Left hindlimb (tissue), 1 donor: ENCODE measurements at regions not wholly inside any gene's neighbourhood (a gene's known extent, or its start where the extent isn't known, plus 50 kb on each side); places are given as distances from the start of the nearest gene placed in this dataset.

ENCODE experiments used
- DNase-seq: peaks from one replicate; pipeline ENCODE4 v3.0.0-alpha.2; 2018

DNA sequence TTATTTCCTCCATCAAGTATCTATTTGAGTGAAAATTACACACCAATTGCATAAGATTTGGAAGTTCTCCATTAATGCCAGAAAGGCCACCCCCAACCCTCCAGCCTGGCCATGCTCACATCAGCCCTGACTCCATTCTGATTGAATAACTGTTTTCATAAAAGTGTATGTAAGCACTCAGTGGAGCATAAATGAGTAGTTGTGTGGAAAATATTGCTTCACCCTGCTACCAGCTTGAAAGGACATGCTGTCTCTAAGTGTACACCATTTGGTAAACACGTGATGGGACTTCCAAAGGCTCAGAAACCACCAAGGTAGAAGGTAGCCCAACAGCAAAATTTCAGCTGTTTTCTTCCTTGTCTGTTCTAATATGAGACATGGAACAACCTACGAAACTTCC lies 393.8 kb downstream of the ZNF385D start:
- no peak for DNase-seq

DNA sequence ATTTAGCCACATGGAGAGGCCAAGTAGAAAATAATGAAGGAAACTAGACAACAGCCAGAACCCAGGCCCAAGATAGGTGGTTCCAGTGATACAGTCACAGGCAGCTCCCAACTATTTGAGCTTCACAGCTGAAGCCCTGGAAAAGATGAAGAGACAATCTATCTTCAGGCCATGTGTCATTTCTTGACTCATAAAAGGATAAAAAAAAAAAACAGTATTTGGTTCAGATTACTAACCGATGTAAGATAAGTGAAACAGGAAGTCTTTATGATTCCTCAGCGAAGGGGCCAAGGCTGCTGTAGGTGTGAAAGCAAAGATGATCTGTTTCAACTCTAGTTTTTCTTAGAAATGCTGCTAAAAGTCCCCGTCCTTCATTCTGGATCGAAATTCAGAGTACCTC lies 394.6 kb downstream of the ZNF385D start:
- DNase-seq, result no peak

- DNase-seq, result no peak
These were observed 405.5 kb downstream of the ZNF385D start for GRCh38 chr3:21345382-21345976.

DNA sequence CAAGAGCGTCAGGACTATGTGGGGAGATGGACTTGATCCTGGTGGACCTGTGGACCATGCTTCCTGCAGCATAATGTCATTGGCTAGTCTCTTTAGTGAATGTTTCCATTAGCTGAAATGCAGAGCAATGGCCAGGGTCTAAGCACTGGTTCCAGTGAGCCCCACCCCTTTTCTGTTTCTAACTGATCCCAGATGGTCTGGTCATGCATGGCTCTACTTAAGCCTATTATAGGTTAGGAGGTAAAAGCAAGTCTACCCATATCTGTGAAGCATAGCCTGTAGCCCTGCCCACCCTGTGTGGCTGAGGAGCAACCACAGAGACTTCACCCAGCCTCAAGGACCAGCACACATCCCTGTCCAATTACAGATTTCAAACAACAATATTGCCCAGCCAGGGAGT lies 419.2 kb downstream of the ZNF385D start:
- peak; percentile 33 for DNase-seq

DNA sequence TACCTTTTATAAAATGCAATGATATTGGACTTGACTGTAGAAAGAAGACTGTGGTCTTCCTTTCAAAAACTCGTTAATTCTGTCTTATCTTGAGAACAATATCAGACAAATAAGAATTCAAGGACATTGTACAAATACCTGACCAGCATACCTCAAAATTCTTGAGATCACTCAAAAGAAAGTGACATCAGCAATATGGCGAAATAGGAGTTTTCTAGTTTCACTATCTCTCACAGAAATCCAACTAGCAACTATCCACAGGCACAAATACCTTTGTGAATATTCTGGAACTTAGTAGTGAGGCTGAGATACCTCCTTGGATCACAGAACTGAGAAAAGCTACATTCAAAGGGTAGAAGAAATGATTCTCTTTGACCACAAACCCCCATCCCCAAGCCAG lies 419.7 kb downstream of the ZNF385D start:
- no peak for DNase-seq

GRCh38 chr3:21330293-21330692 lies 420.7 kb downstream of the ZNF385D start:
- no peak for DNase-seq

DNA sequence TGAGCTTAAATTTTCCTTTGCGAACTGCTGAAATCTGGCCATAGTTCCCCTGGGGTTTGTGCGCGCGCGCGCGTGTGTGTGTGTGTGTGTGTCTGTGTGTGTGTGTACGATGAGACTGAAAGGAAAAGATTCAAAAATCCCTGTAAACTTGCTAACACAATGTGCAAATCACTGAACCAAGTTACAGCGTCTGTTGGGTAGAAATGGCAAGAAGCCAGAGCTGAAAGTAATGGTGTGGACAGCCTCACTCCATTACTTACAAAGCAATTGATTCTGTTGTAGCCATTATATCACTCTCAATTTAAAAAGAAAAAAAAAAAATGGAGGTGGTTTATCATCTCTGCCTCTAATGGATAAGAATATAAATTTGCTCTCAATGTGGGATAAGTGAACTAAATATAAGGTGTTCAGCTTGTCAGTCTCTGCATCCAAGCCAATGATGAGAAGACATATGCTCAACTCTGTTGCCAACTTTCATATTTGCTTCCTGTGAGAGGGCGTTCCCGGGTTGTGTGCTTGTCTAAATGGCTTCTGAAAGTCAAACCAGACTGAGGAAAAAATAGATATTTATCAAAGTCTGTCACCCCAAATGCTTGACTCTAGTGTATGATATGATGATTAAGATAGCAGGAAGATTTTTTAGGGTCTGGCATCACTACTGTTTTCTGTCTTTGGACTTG lies 422.2 kb downstream of the ZNF385D start:
- peak; percentile 29 for DNase-seq

GRCh38 chr3:21326704-21327475 lies 424.1 kb downstream of the ZNF385D start:
- DNase-seq, result no peak

DNA sequence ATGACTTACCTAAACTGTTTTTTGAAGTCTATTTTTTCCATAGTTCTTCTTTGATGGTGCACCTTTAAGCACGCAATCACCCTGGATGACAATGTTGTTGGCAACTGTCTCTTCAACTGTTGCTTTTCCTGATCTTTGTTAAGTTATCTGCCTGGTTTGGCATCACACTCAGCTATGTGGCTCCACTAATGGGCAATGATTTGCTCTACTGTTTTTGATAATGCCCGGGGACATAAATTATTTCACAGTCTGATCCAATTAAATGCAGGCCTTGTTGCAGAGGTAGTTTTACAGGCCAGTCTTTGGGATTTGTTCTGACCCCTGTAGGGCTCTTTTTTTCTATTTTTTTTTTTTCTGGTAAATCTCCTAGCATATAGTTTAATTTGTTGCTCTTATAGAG lies 436.3 kb downstream of the ZNF385D start:
- no peak for DNase-seq

DNA sequence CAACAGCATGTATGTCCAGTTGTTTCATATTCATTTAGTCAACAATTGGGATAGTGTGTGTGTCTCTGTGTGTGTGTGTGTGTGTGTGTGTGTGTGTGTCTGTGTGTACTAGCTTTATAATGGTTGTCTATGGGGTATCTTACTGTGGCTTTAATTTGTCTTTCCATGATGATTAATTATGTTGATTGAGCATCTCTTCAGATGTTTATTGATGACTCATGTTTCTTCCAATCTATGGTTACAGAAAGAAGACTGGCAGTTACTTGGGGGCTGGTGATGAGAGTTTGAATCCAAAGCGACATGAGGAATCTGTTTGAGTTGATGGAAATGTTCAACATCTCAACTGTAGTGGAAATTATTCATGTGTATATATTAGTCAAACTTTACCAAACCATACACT lies 440.1 kb downstream of the ZNF385D start:
- DNase-seq, result no peak

GRCh38 chr3:21310161-21310560 lies 440.8 kb downstream of the ZNF385D start:
- DNase-seq, result no peak

DNA sequence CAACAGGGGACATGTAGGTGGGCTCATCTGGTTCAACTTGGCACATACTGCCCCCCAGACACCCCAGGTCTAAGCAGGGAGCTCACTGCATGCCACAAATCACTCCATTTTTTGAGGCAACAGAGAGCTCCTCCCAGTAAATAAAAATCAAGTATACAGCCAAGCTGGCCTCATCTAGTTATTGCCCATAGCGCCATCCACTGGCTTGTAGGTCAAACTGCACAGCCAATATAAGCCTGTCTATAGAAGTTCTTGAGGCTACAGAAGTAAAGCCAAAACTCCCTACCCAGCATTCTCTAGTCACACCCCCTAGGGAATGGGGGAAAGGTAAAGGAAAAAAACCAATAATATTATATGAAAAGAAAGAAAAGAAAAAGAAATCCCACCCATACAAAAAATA lies 453.7 kb downstream of the ZNF385D start:
- DNase-seq, result no peak

- DNase-seq, result no peak
These were observed 456.2 kb downstream of the ZNF385D start for GRCh38 chr3:21294768-21295167.

- no peak for DNase-seq
These were observed 458.0 kb downstream of the ZNF385D start for GRCh38 chr3:21292971-21293370.

GRCh38 chr3:21290557-21290956 lies 460.5 kb downstream of the ZNF385D start:
- no peak for DNase-seq

DNA sequence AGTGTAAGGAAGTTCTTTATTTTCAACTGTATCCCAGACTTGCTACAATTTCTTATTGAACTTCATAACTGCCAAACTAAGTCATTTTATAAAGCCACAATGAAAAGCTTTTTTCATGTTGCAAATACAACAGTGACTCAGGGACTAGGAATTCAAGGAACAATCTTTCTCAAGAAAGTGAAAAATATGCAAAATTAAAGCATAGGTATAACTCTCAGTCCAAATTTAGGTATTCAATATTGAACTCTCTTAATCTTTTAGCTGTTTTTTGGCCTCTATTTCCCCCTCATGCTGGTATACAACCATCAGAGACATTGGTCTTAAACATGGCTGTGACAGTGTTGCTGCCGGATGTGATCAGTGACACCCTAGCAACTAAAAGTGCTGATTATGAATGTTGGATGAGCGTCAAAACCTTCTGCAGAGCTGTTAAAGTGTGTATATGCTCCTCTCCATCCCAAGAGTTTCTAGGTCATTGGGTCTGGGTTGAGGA lies 476.9 kb downstream of the ZNF385D start:
- DNase-seq, result no peak

- DNase-seq, result peak; percentile 84
These were observed 477.6 kb downstream of the ZNF385D start for GRCh38 chr3:21273259-21274025.

DNA sequence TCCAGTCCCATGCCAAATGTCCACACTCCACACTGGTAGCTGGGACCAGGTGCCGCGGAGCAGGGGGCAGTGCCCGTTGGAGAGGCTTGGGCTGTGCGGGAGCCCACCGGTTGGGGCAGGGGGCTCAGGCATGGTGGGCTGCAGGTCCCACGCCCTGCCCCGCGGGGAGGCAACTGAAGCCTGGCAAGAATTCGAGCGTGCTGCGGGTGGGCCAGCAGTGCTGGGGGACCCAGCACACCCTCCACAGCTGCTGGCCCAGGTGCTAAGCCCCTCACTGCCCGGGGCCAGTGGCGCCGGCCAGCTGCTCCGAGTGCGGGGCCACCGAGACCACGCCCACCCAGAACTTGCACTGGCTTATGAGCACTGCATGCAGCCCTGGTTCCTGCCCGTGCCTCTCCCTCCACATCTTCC lies 479.4 kb downstream of the ZNF385D start:
- DNase-seq, result no peak

- no peak for DNase-seq
These were observed 481.1 kb downstream of the ZNF385D start for GRCh38 chr3:21269882-21270281.

- DNase-seq, result no peak
These were observed 490.5 kb downstream of the ZNF385D start for GRCh38 chr3:21260507-21260906.

- DNase-seq, result no peak
These were observed 491.1 kb downstream of the ZNF385D start for GRCh38 chr3:21259896-21260295.

- DNase-seq, result no peak
These were observed 494.1 kb downstream of the ZNF385D start for GRCh38 chr3:21256932-21257331.

DNA sequence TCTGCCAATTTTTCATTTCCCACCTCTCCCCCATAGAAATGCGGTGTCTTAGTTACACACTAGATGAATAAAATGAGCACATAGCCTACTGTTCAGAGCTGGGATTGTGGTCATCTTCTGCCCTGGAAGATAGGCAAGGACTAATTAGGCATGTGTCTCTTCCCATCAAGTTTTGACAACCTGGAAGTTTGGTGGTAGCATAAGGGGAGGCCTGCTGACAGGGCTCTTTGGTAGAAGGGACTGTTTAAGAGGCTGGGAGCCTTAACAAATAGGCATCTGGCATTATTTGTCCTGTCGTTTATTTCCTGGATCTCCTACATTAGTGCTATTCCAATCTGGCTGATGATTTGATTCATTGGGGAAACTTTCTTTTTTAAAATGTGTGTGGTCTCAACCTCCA lies 512.3 kb downstream of the ZNF385D start:
- no peak for DNase-seq
